ENCODE measurements at regions not wholly inside any gene's neighbourhood (a gene's known extent, or its start where the extent isn't known, plus 50 kb on each side); places are given as distances from the start of the nearest gene placed in this dataset.

GRCh38 chr12:78519422-78519821 is 345.2 kb upstream of the SYT1 start:
- no peak overlapping the region for H2AFZ ChIP-seq (ENCODE audit: low read length)
- H3K9ac ChIP-seq (ENCODE audit: low read depth, low read length, poor library complexity, severe bottlenecking) = no peak overlapping the region
- H3K4me2 ChIP-seq (ENCODE audit: low read depth, low read length, poor library complexity, severe bottlenecking) = no peak overlapping the region
- H3K79me2 ChIP-seq (ENCODE audit: insufficient read depth, low read length) = no peaks in the 10 kb centered on the region
- no peaks in the 10 kb centered on the region for H3K4me1 ChIP-seq (ENCODE audit: insufficient read depth, low read length, poor library complexity, severe bottlenecking)
- H3K27me3 ChIP-seq (ENCODE audit: insufficient read depth, low read length, poor library complexity, severe bottlenecking) = no peaks in the 10 kb centered on the region
- no peaks in the 10 kb centered on the region for H3K9me3 ChIP-seq (ENCODE audit: insufficient read depth, low read depth, low read length)
- no peaks in the 10 kb centered on the region for H3K36me3 ChIP-seq (ENCODE audit: insufficient read depth, low read length)
- H3K9me2 ChIP-seq (replicated peaks; ENCODE audit: low read depth, low read length) = no peaks in the 10 kb centered on the region
- no peak for TF ChIP-seq CTCF (conservative IDR thresholded peaks at IDR 0.05; ENCODE audit: low read length)
- TF ChIP-seq EZH2phosphoT487 (IDR thresholded peaks at IDR 0.05; ENCODE audit: borderline replicate concordance) = no peak
- no peaks in the 10 kb centered on the region for H3F3A ChIP-seq (ENCODE audit: low read depth)
- no peak overlapping the region for H3K4me3 ChIP-seq (ENCODE audit: low read length, poor library complexity, severe bottlenecking)
- no peaks in the 10 kb centered on the region for H4K20me1 ChIP-seq (ENCODE audit: insufficient read depth, low read length, poor library complexity, severe bottlenecking)

- H3K36me3 ChIP-seq (ENCODE audit: insufficient read depth, low read length) = no peaks in the 10 kb centered on the region
- no peaks in the 10 kb centered on the region for H3K27me3 ChIP-seq (ENCODE audit: insufficient read depth, low read length, poor library complexity, severe bottlenecking)
- TF ChIP-seq CTCF (conservative IDR thresholded peaks at IDR 0.05; ENCODE audit: low read length) (no peak), EZH2phosphoT487 (IDR thresholded peaks at IDR 0.05; ENCODE audit: borderline replicate concordance) (no peak)
- no peaks in the 10 kb centered on the region for H3K9me3 ChIP-seq (ENCODE audit: insufficient read depth, low read depth, low read length)
- H4K20me1 ChIP-seq (ENCODE audit: insufficient read depth, low read length, poor library complexity, severe bottlenecking) = no peaks in the 10 kb centered on the region
- H3K4me2 ChIP-seq (ENCODE audit: low read depth, low read length, poor library complexity, severe bottlenecking) = no peak overlapping the region
- no peaks in the 10 kb centered on the region for H3K4me1 ChIP-seq (ENCODE audit: insufficient read depth, low read length, poor library complexity, severe bottlenecking)
- no peak overlapping the region for H2AFZ ChIP-seq (ENCODE audit: low read length)
- H3K4me3 ChIP-seq (ENCODE audit: low read length, poor library complexity, severe bottlenecking) = no peak overlapping the region
- no peaks in the 10 kb centered on the region for H3K9me2 ChIP-seq (replicated peaks; ENCODE audit: low read depth, low read length)
- no peak overlapping the region for H3K9ac ChIP-seq (ENCODE audit: low read depth, low read length, poor library complexity, severe bottlenecking)
- no peaks in the 10 kb centered on the region for H3F3A ChIP-seq (ENCODE audit: low read depth)
- H3K79me2 ChIP-seq (ENCODE audit: insufficient read depth, low read length) = no peaks in the 10 kb centered on the region
These were observed 334.3 kb upstream of the SYT1 start for GRCh38 chr12:78530100-78530765.

- Histone ChIP-seq H3K27me3 (ENCODE audit: insufficient read depth, low read length, poor library complexity, severe bottlenecking) (no peaks in the 10 kb centered on the region), H3K9me2 (replicated peaks; ENCODE audit: low read depth, low read length) (no peaks in the 10 kb centered on the region), H3K9me3 (ENCODE audit: insufficient read depth, low read depth, low read length) (no peaks in the 10 kb centered on the region), H3K4me1 (ENCODE audit: insufficient read depth, low read length, poor library complexity, severe bottlenecking) (no peaks in the 10 kb centered on the region), H3K79me2 (ENCODE audit: insufficient read depth, low read length) (no peaks in the 10 kb centered on the region), H3K4me2 (ENCODE audit: low read depth, low read length, poor library complexity, severe bottlenecking) (no peak overlapping the region), H3K36me3 (ENCODE audit: insufficient read depth, low read length) (no peaks in the 10 kb centered on the region), H3K9ac (ENCODE audit: low read depth, low read length, poor library complexity, severe bottlenecking) (no peak overlapping the region), H4K20me1 (ENCODE audit: insufficient read depth, low read length, poor library complexity, severe bottlenecking) (no peaks in the 10 kb centered on the region), H3F3A (ENCODE audit: low read depth) (no peaks in the 10 kb centered on the region), H2AFZ (ENCODE audit: low read length) (no peak overlapping the region), H3K4me3 (ENCODE audit: low read length, poor library complexity, severe bottlenecking) (no peak overlapping the region)
- no peak for TF ChIP-seq CTCF (conservative IDR thresholded peaks at IDR 0.05; ENCODE audit: low read length)
These were observed 332.6 kb upstream of the SYT1 start for GRCh38 chr12:78531831-78532458.

Data from Loucy (cell line).